ENCODE measurements at regions not wholly inside any gene's neighbourhood (a gene's known extent, or its start where the extent isn't known, plus 50 kb on each side); places are given as distances from the start of the nearest gene placed in this dataset.

DNA sequence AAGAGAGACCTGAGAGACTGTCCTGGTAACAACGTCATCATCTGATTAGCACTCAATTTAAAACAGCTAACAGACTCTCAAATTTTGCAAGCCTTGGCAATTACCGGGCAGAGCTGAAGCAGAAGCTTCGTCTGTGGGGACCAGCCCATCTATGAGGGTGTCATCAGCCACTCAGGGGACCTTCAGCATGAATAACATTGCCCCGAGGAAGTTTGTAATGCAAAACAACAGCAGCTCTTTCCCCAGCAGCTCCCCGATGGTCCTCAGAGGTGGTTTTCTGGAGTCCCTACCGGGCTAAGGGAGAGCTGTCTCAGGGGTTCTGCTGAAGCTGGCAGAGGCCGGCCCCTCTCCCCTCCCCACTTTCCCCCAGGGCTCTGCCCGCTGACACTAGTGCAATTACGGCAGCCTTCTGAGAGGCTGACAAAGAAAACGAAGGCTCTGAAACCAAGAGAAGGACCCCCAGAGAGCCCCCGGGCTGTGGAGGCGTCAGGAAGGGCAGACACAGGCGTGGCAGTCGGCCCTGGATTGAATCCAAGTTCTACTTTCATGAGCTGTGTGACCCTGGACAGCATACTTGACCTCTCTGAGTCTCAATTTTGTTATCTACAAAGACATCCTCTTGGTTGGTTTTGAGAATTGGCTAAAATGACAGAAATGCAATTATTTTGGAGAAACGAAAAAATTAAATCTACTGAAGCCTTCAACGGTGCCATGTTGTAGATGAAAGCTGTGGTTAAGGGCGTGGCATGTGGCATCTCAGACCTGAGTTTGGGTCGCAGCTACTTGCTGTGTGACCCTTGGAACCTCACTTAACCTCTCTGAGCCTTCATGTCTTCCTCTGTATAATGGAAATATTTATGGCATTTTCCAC, 102.1 kb upstream of the TLE3 start:
- no peak for DNase-seq (ENCODE audit: low spot score)

DNA sequence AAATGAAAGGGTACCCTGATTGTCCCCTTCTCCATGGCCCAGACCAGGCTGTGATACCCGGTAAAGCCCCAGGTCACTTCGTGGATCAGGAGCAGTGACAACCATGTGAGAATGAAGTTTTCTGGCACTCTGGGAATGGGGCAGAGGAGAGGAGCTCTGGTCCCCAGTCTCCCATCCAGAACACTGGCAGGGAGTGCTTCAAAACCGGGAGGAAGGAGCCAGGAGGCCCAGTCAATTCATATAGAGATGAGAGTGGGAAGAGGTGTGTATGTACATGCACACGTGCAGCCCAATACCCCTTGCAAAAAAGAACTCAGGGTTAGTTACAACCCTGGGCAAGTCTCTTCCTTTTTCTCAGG, 101.4 kb upstream of the TLE3 start:
- DNase-seq (ENCODE audit: low spot score): no peak

DNA sequence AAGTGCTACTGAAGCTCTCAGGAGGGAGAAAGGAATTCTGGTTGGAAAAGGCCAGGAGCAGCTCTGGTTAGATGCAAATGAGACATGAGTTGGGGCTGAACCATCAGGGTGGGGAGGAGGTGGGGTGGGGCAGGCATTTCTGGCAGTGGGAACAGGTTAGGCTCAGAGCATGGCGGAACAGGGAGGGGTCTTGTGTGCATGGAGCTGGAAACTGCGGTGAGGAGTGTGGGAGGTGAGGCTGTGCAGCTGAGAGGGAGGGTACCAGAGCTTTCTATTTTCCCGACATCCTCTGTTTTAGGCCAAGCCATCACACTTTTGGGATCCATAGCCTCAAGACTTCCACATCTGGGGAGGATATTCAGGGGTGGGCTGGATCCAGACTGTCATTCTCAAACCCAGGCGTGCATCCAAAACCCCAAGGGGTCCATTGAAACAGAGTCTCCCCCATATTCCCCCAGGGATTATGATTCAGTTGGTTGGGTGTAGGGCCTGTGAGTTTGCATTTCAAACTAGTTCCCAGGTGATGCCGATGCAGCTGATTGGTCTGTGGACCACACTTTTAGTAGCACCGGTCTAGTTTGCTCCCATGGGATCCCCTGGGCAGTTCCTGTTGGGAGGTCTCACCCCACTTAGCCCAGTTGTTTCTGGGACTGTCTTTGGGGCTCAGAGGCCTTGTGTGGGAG, 100.9 kb upstream of the TLE3 start:
- DNase-seq (ENCODE audit: low spot score): no peak

DNA sequence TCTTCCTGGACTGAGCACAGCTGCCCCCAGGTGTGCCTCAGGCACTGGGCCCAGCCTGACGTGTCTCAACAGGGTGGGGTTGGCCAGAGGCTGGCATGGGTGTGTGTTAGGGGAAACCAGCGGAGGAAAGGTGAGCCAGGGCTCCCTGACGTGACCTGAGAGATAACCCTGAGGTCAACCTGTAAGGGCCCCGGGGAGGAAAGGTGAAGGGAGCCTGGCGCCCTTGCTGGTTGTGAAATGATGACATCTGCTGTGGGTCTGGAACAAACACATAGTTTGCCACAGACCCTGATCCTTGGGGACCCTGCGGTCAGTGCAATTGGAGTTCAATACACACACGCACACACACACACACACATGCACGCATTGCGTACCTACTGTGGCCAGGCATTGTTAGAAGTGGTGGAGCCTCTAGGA, 100.2 kb upstream of the TLE3 start:
- no peak for DNase-seq (ENCODE audit: low spot score)

DNA sequence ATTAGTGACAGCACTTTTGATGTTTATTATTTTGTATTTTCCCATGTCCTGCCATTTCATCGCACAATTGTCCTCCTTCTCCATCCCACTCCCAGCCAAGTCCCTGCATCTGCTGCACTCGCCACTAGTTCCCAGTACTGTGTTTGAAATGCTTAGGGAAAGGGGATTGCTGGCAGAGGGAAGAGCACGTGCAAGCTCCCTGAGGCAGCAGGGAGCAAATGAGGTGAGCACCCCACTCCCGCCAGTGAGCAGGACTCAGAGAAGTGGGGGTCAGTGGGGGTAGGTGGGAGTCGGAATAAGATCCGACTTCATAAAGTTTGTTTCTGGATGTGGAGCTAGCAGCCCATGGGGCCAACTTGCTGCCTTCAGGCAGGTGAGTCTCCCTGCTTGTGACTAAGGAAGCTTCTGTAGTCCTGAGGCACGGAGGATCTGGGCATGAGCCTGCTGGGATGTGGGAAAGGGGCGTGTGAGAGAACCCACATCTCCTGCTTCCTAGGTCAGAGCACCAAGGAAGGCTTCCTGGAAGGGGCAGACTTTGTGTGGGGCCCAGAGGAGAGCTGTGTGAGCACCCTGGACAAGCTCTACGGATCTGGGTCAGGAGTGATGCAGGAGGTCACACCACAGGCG, 99.7 kb upstream of the TLE3 start:
- DNase-seq (ENCODE audit: low spot score): no peak

DNA sequence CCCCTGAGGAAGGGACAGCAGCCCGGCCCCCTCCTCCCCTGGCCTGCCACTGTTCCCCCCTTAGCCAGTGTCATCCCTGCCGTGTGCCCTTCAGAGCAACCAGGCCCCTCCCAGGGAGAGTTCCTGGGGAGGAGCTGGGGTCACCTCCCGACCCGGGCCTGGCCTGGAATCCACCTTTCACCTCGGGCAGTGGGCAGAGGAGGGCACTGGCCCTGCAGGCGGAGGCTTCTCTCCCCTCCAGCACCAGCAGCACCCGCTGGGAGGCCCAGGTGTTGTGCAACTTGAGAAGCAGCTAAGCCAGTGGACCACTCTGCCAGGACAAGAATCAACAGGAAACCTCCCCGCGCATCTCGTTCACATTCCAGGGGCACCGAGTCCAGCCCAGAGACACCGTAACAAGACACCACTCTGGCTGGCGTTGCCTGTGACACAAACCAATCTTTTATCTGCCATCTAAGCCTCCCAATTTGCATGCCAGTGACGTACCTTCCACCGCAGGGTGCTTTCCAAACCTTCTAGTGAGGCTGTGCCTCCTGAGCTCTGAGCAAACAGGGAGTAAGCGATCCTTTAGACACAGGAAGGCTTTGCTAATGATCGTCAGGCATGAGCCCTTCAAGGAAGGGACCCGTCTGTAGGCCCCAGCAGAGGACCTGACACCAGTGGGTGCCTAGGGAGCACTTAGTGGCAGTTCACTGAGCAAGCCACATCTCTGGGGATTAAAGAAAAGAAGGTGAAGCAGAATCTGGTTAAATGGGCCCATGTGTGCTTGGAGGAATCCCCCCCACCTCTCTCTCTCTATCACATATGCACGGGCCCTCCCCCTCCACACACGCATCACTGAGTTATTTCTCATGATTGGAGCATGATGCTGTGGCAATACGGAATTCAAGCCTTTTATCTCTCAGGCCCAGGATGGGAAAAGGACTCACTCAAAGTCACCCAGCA, 98.9 kb upstream of the TLE3 start:
- peak; percentile 3 for DNase-seq (ENCODE audit: low spot score)

DNA sequence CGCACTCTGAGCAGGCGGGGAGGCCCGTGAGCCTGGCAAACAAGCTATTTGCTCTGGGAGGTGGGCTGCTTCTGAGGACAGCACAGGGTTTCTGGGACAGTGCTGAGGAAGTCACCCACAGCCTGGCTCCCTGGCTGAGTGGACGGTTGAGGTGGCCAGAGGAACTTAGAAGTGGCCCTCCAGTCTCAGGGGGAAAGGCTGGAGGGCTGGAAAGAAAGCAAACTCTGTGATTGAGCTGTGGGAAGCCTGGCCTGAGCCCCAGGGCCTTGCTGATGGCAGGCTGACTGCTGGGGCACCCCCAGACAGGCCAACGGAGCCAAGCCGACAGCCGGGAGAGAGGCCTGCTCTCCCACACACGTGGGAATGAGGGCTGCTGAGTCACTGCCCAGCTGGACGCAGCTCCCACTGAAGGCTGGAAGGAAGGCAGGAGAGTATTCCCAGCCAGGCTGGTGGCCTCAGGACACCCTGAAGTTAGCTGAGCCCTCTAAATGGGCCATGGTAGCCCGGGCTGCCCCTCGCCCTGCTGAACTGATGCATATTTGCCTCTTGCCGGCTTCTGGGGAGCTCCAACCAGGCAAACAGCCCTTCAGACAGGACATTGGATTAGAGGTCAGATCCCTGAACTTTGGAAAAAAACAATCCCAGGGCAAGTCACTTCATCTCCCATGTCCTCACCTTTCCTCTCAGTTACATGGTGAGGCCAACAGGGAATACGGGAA, 98.0 kb upstream of the TLE3 start:
- peak; percentile 29 for DNase-seq (ENCODE audit: low spot score)

DNA sequence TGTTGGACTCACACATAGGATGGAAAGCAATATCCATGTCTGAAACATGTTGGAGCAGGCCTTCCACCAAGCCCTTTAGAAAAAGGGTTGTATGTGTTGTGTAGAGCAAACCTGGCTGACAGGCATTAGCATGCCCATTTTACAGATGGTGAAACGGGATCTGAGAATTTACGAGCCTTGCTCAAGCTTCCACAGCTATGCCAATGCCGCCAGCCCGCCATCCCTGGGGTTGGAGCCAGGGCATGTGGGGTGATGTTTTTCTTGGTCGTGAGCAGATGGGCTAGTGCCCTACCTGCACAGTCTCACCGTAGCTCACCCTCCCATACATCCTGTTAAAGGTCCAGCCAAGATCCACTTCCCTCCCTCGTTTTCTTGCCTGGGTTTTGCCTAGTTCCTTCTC, 97.5 kb upstream of the TLE3 start:
- no peak for DNase-seq (ENCODE audit: low spot score)

DNA sequence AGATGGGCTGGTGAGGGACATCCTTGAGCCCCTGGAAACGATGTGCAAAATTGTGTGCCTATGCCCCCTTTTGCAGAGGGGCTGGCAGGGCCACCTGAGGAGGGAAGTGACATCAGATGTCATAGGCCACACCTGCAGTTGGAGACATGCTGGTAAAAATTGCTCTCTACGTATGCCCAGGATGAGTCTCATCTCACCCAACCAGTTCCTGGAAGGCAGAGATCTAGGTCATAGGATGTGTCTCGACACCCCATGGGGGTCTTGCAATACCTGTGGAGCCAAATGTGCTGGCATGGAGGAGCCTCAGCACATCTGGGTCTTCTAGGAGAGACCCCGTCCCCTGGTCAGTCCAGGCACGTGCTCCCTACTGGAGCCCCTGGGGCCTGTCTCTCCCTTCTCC, 96.5 kb upstream of the TLE3 start:
- no peak for DNase-seq (ENCODE audit: low spot score)

DNA sequence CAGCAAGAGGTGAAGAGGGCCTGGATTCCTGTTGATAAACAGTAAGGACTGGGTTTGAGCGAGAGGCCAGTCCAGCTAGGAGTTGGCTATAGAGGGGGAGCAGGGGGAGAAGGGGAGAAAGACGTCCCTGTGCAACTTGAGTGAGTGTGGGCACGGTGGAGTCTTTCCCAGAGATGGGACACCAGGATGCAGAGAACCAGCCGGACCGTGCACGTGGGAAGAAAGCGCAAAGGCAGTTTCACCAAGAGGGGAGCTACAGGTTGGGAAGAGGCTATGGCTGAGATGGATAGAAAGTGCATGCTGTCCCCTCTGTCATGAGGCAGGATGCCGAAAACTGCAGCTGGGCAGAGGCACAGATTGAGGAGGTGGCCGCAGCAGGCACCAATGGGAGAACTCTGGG, 96.0 kb upstream of the TLE3 start:
- no peak for DNase-seq (ENCODE audit: low spot score)

DNA sequence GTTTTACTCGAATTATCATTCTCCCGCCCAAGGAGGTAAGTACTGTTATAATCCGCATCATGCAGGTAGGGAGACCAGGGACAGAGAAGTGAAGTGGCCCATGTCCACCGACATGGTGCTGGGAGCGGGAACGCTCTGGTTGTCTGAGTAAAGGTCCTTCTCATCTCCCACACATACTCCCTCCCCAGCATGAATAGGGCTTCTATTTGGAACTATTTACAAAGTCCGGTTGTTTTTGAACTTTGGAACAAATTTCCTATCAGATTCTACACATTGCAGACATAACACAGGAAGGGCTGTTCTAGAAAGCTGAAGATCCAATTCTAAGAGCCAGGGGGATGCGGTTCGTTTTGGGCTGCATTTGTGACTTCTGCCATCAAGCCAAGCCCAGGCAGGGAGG, 94.8 kb upstream of the TLE3 start:
- no peak for DNase-seq (ENCODE audit: low spot score)

DNA sequence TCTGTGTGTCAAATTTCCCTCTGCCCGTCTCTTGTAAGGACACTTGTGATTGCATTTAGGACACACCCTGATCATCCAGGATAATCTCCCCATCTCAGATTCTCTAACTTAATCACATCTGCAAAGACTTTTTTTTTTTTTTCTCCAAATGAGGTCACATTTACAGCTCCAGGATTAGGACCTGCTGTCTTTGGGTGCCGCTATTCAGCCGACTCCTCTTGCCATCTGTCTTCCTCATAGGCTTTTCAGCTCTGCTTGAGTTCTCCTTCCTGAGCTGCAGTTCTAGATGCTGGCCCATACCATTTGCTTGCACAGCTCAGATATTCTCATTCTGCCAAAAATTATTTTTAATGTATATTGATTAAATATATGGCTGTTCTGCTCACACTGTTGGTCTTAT, 94.3 kb upstream of the TLE3 start:
- no peak for DNase-seq (ENCODE audit: low spot score)

DNA sequence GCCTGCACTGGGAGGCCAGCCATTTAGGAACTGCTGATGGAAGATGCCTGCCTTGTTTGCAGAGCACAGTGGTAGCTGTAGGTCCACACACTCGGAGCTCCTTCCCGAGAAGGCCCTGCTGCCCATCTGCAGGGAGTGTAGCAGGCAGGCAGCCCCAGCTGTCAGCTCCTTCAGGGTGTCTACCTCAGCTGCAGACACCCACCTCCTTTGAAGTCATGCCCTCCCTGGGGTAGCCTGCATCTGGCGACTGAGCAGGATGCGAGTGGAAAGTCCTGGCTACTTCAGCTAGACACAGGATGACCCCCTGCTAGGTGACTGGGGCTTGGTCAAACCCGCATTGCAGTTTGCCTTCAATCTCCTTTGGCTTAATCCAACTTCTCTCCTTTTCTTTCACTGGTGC, 93.2 kb upstream of the TLE3 start:
- no peak for DNase-seq (ENCODE audit: low spot score)

DNA sequence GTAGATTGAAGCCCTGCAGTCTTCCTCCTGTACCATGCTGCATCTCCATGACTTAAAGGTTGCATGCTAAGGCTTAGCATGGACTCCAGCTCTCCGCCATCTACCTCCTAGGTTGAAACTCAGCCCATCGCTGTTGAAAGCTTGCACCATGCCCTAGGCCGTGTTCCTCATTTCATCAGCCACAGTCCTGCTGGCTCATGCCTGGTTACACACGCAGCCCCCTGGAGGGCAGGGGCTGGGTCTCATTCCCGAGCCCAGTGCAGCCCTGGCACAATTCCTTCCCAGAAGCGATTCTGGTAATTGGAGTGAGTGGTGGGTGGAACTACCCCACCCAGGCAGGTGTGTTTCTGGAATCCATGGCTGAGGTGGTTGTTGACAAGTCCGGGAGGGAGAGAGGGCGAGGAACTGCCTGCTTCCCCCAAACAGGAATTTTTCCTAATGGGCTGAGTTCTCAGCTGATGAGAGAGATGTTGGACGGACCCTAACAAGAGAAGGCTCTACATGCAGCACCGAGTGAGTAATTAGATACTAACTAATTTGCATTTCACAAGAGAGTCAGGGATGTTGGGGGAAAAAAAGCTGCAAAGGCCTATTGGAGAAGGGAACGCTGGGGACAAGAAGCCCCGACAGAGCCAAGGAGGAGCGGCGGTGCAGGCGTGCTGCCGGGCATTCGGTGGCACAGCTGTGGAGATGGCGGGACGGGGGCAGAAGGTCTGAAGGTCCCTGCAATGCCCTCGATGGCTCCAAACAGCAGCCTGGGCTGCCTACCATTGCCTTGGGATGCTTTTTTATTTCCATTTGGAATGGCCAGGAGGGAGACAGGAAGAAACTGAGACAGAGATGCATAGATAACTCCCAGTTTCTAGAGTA, 92.3 kb upstream of the TLE3 start:
- DNase-seq (ENCODE audit: low spot score): no peak

DNA sequence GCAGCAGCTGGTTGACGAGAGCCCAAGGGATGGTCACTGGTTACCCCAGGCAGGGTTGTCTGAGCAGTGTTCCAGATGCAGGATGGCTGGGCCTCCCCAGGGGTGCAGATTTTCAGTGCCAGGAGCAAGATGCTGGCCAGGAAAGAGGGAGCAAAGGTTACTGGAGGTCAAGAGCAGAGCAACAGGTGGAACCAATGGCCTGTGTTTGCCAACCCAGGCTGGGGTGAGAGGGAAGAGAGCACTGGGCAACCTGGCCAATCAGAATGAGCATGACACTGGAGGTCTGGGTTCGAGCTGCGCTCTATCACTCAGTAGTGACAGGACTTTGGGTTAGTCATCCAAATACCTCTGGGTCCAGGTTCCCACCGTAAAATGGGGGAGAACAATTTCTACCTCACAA, 90.6 kb upstream of the TLE3 start:
- no peak for DNase-seq (ENCODE audit: low spot score)

DNA sequence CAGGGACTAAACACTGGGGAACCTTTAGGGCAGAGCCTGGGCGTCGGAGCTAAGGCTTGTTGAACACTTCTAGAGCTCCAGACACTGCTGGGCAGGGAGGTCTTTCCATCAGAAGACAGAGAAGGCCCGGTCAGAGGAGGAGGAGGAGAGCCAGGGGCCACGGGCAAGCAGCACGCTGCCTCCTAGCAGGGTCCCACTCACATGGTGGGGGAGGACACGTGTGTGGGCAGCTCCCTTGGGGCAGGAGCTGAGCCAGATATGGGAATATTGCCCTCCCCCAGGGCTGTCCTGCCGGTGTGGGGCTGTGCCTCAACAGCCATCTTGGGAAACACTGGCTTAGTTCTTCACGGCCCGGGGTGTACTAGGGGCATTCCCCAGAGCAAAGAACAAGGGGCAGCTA, 89.6 kb upstream of the TLE3 start:
- DNase-seq (ENCODE audit: low spot score): no peak

DNA sequence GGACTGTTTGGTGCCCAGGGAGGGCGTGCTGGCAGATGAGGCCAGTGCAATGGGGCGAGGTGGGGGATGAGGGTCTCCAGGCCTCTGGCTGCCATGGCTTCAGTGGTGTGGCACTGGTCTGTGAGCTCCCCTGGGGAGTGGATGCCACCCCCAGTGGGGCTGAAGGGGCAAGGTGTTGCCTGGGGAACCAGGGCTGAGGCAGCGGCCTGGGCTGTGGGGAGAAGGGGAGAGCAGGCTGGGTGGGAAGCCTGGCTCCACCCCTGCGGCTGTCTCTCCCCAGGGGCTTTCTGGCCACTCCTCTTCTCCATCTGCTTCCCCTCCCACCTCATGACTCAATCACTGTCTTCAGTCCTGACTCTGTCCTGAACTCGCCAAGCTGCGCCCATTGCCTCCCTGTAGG, 88.4 kb upstream of the TLE3 start:
- no peak for DNase-seq (ENCODE audit: low spot score)

DNA sequence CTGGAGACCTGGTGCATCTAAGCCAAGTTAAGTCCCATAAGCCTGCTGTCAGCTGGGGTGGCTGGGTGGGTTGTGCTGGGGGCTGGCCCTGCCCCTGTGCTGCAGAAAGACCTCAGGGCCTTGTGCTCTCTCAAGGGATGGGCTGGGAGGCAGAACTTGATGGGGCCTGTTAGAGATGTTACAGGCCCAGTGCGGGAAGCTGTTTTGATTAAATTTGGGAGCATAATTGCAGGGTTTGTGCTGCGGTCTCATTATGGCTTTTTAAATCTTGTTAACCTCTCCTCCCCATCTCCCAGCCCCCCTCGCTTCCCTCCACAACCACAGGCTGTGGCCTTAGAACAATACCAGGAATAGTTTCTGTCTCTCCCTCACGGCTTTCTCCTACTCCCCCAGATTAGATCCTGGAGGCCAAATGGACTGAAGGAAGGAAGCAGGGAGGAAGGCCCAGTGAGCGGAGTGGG, 87.6 kb upstream of the TLE3 start:
- no peak for DNase-seq (ENCODE audit: low spot score)

DNA sequence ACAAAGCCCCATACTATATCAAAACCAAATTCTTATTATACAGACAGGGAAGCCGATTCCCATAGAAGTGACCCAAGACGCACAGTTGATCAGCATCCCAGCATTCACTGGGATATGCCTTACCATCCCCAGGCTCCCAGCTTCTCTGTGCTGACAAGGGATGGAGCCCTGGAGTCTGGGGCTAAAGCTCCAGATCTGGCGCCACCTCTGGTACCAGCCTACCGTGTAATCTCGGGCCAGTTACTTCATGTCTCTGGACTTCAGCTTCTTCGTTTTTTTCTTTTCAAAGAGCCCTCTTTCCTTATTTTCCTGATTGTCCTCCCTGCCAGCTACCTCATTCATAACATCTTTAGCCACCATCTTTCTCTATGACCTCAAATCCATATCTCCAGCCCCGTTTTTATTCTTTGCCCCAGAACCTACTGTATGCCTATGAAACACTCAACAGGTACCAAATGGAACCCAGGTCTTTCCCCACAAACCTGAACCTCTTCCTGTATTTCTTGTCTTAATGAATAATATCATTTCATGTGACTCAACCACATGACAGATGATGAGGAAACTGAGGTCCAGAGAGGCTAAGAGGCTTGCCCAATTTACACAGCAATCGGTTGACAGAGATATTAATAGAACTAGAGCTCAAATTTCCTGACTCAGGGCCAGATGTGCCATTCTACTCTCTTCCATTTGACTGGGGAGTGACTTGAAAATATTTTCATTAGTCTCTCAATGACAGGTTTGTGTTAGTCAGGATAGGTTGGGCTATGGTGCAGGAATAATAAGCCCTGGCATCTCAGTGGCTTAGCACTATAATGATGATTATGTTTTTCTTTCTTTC, 85.4 kb upstream of the TLE3 start:
- DNase-seq (ENCODE audit: low spot score): peak; percentile 26
